Mesenchymal stem cell (in vitro differentiated cells and primary cell): ENCODE measurements at regions not wholly inside any gene's neighbourhood (a gene's known extent, or its start where the extent isn't known, plus 50 kb on each side); places are given as distances from the start of the nearest gene placed in this dataset.

Source experiments
- DNase-seq: peaks from one replicate; pipeline ENCODE4 v3.0.0-alpha.2; 2013
- H2AFZ ChIP-seq: one replicate; pipeline ENCODE4 v1.6.1; 2013; ENCODE audit warnings: low read depth, mild to moderate bottlenecking, control low read depth, inconsistent platforms, low read length, moderate library complexity
- H2AK5ac ChIP-seq: 2 replicates; pipeline ENCODE4 v1.6.1; 2013; ENCODE audit warnings: low read length, moderate library complexity, mild to moderate bottlenecking, inconsistent platforms; ENCODE audit not compliant: severe bottlenecking
- H2BK120ac ChIP-seq: one replicate; pipeline ENCODE4 v1.6.1; 2013; ENCODE audit warnings: low read depth, mild to moderate bottlenecking, inconsistent platforms, low read length, moderate library complexity
- H2BK12ac ChIP-seq, 2 experiments: one replicate each; pipeline ENCODE4 v1.6.1; 2013; ENCODE audit warnings: inconsistent platforms in 2 of 2, low read length in 2 of 2, mild to moderate bottlenecking in 2 of 2, moderate library complexity in 2 of 2, control low read depth in 1 of 2
- H2BK15ac ChIP-seq: one replicate; pipeline ENCODE4 v1.6.1; 2013; ENCODE audit warnings: mild to moderate bottlenecking, low read depth, inconsistent platforms; ENCODE audit not compliant: poor library complexity, severe bottlenecking
- H2BK5ac ChIP-seq: 2 replicates; pipeline ENCODE4 v1.6.1; 2013; ENCODE audit warnings: low read depth, mild to moderate bottlenecking, low read length, control low read depth, inconsistent platforms; ENCODE audit not compliant: poor library complexity, severe bottlenecking
- H3K14ac ChIP-seq, 2 experiments: one replicate each; pipeline ENCODE4 v1.6.1; 2013; ENCODE audit warnings: inconsistent platforms in 2 of 2, low read length in 2 of 2, control low read depth in 1 of 2, mild to moderate bottlenecking in 1 of 2, moderate library complexity in 1 of 2
- H3K18ac ChIP-seq, 2 experiments: one replicate each; pipeline ENCODE4 v1.6.1; 2013; ENCODE audit warnings: inconsistent platforms in 2 of 2, low read length in 2 of 2, control low read depth in 1 of 2, low read depth in 1 of 2, mild to moderate bottlenecking in 1 of 2
- H3K23ac ChIP-seq, 2 experiments: one replicate each; pipeline ENCODE4 v1.6.1; 2013; ENCODE audit warnings: inconsistent platforms in 2 of 2, low read length in 2 of 2, mild to moderate bottlenecking in 2 of 2, moderate library complexity in 2 of 2, control low read depth in 1 of 2
- H3K27ac ChIP-seq: 2 replicates; pipeline ENCODE4 v1.5.1; 2013; ENCODE audit warnings: mild to moderate bottlenecking, moderate library complexity, low read length, control low read depth, inconsistent platforms; ENCODE audit not compliant: poor library complexity, severe bottlenecking
- H3K27me3 ChIP-seq, 2 experiments: 2 replicates each; pipeline versions ENCODE4 v1.6.1 to v1.7.0; 2013; ENCODE audit warnings: low read length in 2 of 2, mild to moderate bottlenecking in 2 of 2, moderate library complexity in 2 of 2, control low read depth in 1 of 2, inconsistent platforms in 1 of 2; ENCODE audit not compliant: control insufficient read depth in 1 of 2, insufficient read depth in 1 of 2
- H3K36me3 ChIP-seq, 2 experiments: 2 replicates each; pipeline versions ENCODE4 v1.6.1 to v1.7.0; 2013; ENCODE audit warnings: low read length in 2 of 2, control low read depth in 1 of 2, inconsistent platforms in 1 of 2, low read depth in 1 of 2, mild to moderate bottlenecking in 1 of 2; ENCODE audit not compliant: insufficient read depth in 2 of 2, control insufficient read depth in 1 of 2
- H3K4ac ChIP-seq, 2 experiments: one replicate each; pipeline ENCODE4 v1.6.1; 2013; ENCODE audit warnings: inconsistent platforms in 2 of 2, low read length in 2 of 2, mild to moderate bottlenecking in 2 of 2, moderate library complexity in 2 of 2, control low read depth in 1 of 2, low read depth in 1 of 2
- H3K4me1 ChIP-seq: 2 replicates; pipeline ENCODE4 v1.6.1; 2013; ENCODE audit warnings: low read depth, low read length, control low read depth; ENCODE audit not compliant: control insufficient read depth, insufficient read depth
- H3K4me2 ChIP-seq: 2 replicates; pipeline ENCODE4 v1.6.1; 2013; ENCODE audit warnings: low read length, mild to moderate bottlenecking, inconsistent platforms; ENCODE audit not compliant: poor library complexity, severe bottlenecking
- H3K4me3 ChIP-seq, 2 experiments: 2 replicates each; pipeline versions ENCODE4 v1.5.1 to v1.7.0; 2013; ENCODE audit warnings: low read length in 2 of 2, mild to moderate bottlenecking in 2 of 2, control low read depth in 1 of 2, low read depth in 1 of 2; ENCODE audit not compliant: insufficient read depth in 1 of 2
- H3K79me1 ChIP-seq: replicated peaks from 2 replicates; pipeline ENCODE4 v1.6.1; 2013; ENCODE audit warnings: mild to moderate bottlenecking, control low read depth, low read length, inconsistent platforms; ENCODE audit not compliant: poor library complexity, severe bottlenecking
- H3K9ac ChIP-seq: 2 replicates; pipeline ENCODE4 v1.7.0; 2013; ENCODE audit warnings: mild to moderate bottlenecking, low read length, moderate library complexity
- H3K9me3 ChIP-seq: 2 replicates; pipeline ENCODE4 v1.7.0; 2013; ENCODE audit warnings: mild to moderate bottlenecking, low read length; ENCODE audit not compliant: control insufficient read depth
- H4K8ac ChIP-seq: one replicate; pipeline ENCODE4 v1.6.1; 2013; ENCODE audit warnings: inconsistent platforms, mild to moderate bottlenecking, low read length, moderate library complexity
- H4K91ac ChIP-seq: one replicate; pipeline ENCODE4 v1.6.1; 2013; ENCODE audit warnings: mild to moderate bottlenecking, low read length, inconsistent platforms
- WGBS: methylation state at CpG from one replicate; pipeline ENCODE4 v1.1.7; 2013; ENCODE audit warnings: mixed read lengths; 5-methylcytosine and 5-hydroxymethylcytosine counted together

- Histone ChIP-seq H3K9me3 (no peaks in the 10 kb centered on the region), H2AK5ac (no peak overlapping the region), H3K27ac (no peak overlapping the region), H3K23ac (no peak overlapping the region), H3K79me1 (no peaks in the 10 kb centered on the region), H2AFZ (no peak overlapping the region), H2BK15ac (no peak overlapping the region), H2BK120ac (no peak overlapping the region), H3K36me3 (no peaks in the 10 kb centered on the region), H3K9ac (no peak overlapping the region), H3K4me2 (no peak overlapping the region), H3K4ac (no peak overlapping the region), H3K14ac (no peak overlapping the region), H2BK12ac (no peak overlapping the region), H3K27me3 (peaks cover 0 to 16% of the 10 kb centered on the region in 2 experiments), H2BK5ac (no peak overlapping the region), H3K18ac (no peak overlapping the region), H4K8ac (no peak overlapping the region), H3K4me1 (no peaks in the 10 kb centered on the region), H3K4me3 (no peak overlapping the region), H4K91ac (no peak overlapping the region)
- no peak for DNase-seq
- WGBS: 87% methylated on average over 4 of the region's 4 CpGs
These were observed 144.0 kb upstream of the PRNP start for GRCh38 chr20:4542270-4542669.

GRCh38 chr20:4534315-4534714, 151.9 kb upstream of the PRNP start:
- Histone ChIP-seq H3K27me3 (peaks cover 0 to 4% of the 10 kb centered on the region in 2 experiments), H3K4me2 (no peak overlapping the region), H3K23ac (no peak overlapping the region), H4K8ac (no peak overlapping the region), H3K14ac (no peak overlapping the region), H2BK120ac (no peak overlapping the region), H2BK15ac (no peak overlapping the region), H2AFZ (no peak overlapping the region), H3K18ac (no peak overlapping the region), H3K9me3 (no peaks in the 10 kb centered on the region), H4K91ac (no peak overlapping the region), H3K4ac (no peak overlapping the region), H2BK12ac (no peak overlapping the region), H3K79me1 (no peaks in the 10 kb centered on the region), H3K36me3 (no peaks in the 10 kb centered on the region), H3K27ac (no peak overlapping the region), H2BK5ac (no peak overlapping the region), H3K4me1 (no peaks in the 10 kb centered on the region), H3K9ac (no peak overlapping the region), H2AK5ac (no peak overlapping the region), H3K4me3 (no peak overlapping the region)
- no peak for DNase-seq
- WGBS: 84% methylated on average over 3 of the region's 3 CpGs

GRCh38 chr20:4533368-4534133, 152.7 kb upstream of the PRNP start:
- H2BK15ac ChIP-seq: no peak overlapping the region
- H3K27me3 ChIP-seq: peaks cover 0 to 4% of the 10 kb centered on the region in 2 experiments
- H3K18ac ChIP-seq: no peak overlapping the region
- H3K9ac ChIP-seq: no peak overlapping the region
- no peaks in the 10 kb centered on the region for H3K9me3 ChIP-seq
- no peak overlapping the region for H2AK5ac ChIP-seq
- WGBS: 83% methylated on average over 10 of the region's 10 CpGs
- H2BK5ac ChIP-seq: no peak overlapping the region
- no peaks in the 10 kb centered on the region for H3K79me1 ChIP-seq
- H2BK12ac ChIP-seq: no peak overlapping the region
- no peaks in the 10 kb centered on the region for H3K36me3 ChIP-seq
- no peak overlapping the region for H3K4ac ChIP-seq
- no peak overlapping the region for H4K91ac ChIP-seq
- no peak overlapping the region for H3K4me3 ChIP-seq
- H4K8ac ChIP-seq: no peak overlapping the region
- no peak overlapping the region for H3K27ac ChIP-seq
- no peaks in the 10 kb centered on the region for H3K4me1 ChIP-seq
- H2BK120ac ChIP-seq: no peak overlapping the region
- no peak overlapping the region for H3K4me2 ChIP-seq
- DNase-seq: no peak
- no peak overlapping the region for H3K23ac ChIP-seq
- H3K14ac ChIP-seq: no peak overlapping the region
- H2AFZ ChIP-seq: no peak overlapping the region

- Histone ChIP-seq H3K4me3 (no peak overlapping the region), H3K4me2 (no peak overlapping the region), H3K4me1 (no peaks in the 10 kb centered on the region), H3K14ac (no peak overlapping the region), H3K36me3 (no peaks in the 10 kb centered on the region), H4K91ac (no peak overlapping the region), H2BK5ac (no peak overlapping the region), H3K79me1 (no peaks in the 10 kb centered on the region), H4K8ac (no peak overlapping the region), H3K9me3 (no peaks in the 10 kb centered on the region), H2BK15ac (no peak overlapping the region), H3K18ac (no peak overlapping the region), H3K27me3 (peaks cover 0 to 4% of the 10 kb centered on the region in 2 experiments), H3K23ac (no peak overlapping the region), H2BK120ac (no peak overlapping the region), H2BK12ac (no peak overlapping the region), H2AFZ (no peak overlapping the region), H3K9ac (no peak overlapping the region), H3K4ac (no peak overlapping the region), H2AK5ac (no peak overlapping the region), H3K27ac (no peak overlapping the region)
- WGBS: no CpG with 5 or more reads among the region's 1 CpG
- no peak for DNase-seq
These were observed 153.5 kb upstream of the PRNP start for GRCh38 chr20:4532772-4533171.
